Mesenteric fat pad (tissue), 1 donor: ENCODE measurements at regions not wholly inside any gene's neighbourhood (a gene's known extent, or its start where the extent isn't known, plus 50 kb on each side); places are given as distances from the start of the nearest gene placed in this dataset.
"Not testable (repeated sequence)": the region's sequence is repeated elsewhere in the genome, so short reads cannot be mapped to it uniquely, and the experiment has no call there.

Source experiments
- DNase-seq: peaks from one replicate; pipeline ENCODE4 v3.0.0-alpha.2; 2020; ENCODE audit warnings: low spot score
- donor health status: DM: yes; HTN: yes; CAD: no.

GRCh38 chr1:98130408-98130807 lies 209.6 kb upstream of the DPYD start:
- no peak for DNase-seq

GRCh38 chr1:98129491-98129890 lies 208.7 kb upstream of the DPYD start:
- DNase-seq = no peak

DNA sequence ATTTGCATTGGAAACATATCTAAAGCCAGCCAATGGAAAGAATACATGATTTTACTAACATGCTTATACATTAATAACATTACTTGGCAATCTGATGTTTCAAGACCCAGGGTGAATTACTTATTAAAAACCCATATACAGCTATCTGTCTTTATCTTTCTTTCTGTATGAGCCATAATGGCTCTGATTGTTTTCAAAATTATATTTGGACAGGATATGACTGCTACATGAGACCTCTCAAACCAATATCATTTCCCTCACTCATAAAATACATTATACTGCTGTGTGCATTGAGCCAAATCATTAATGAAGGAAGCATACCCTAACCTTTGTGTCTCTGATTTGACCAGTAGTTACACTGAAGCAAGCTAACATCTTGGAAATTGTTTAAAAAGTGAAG lies 205.9 kb upstream of the DPYD start:
- no peak for DNase-seq

DNA sequence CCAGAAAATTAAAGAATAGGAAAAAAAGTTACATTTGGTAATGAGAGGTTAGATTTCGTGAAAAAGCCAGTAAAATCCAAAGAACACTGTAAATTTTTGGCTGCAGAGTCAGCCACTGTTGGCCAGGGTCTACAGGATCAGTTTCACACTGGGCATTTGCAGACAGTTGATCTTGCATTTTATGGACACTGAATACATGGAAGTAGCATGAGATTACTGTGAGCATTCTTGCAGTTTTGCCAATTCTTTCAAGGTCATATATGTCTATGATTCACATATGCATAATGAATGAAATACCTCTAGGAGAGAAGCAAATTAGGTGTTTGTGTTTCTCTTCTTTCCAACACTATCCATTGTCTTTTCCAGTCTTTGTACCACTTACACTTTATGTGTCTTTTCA lies 200.8 kb upstream of the DPYD start:
- DNase-seq = no peak

DNA sequence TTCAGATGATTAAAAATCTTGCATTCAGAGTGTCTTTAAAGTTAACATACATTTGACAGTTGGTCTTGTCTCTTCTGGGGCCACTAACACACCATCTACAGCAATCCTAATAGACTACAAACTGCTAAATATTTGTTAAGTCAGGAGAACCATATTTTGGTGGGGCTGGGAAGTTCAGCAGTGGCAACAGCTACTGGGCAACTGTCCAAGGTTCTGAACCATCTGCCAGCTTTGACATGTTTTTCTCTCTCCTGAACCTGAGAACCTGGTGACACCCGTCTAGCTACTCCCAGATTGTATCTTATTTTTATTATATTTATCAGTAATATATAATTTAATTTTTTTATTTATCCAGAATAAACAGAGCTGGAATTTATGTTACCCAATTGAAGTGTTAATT lies 199.0 kb upstream of the DPYD start:
- DNase-seq = no peak

DNA sequence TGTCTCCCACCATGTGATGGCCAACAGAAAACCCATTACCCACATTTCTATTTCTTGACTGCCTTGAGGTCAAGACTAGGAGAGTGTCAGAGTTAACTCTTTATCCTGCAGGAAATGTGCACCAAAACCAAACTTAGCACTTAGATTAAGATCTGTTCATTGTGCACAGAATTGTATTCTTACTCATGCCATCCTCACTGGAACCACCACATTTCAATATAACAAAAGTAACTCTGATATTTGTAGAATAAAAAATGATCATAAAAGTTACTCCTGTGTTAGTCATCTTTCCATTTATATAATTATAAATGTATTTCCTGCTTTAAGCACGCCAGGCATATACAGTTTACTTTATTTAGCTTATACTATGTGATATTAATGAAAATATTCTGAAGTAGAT lies 193.0 kb upstream of the DPYD start:
- no peak for DNase-seq

DNA sequence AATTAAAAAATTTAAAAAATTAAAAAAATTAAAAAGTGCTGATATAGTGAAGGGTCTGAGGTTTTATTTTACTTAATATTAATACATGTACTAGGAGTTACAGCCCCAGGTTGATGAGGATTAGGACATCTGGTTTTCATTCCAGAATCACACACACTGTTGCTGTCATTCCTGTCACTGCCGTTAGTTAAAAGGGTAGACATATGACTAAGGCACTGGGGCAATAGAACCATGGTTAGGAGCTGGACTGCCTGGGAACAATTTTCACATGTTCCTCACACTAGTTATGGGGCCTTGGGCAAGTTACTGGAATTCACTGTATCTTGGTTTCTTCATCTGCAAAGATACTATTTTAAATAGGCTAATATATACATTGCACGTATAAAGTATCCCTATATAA lies 191.8 kb upstream of the DPYD start:
- DNase-seq = no peak

DNA sequence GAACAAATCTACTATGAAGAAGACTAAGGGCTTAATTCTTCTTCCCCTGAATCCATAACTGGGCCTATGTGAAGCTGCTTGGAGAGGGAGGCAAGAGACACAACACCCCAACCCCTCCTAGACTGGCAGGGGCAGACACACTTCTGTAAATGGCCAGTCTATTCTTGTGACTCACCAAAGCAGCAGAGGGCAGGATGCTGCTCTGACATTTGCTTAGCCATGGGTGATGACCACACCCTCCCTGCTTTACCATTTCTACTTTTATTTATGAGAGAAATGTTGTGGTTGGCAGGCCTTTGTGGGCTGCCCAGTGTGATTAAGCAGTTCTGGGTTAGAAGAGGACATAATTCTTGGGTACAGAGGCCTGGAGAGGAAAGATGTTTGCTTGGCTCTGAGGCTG lies 189.8 kb upstream of the DPYD start:
- no peak for DNase-seq

- not testable (repeated sequence) for DNase-seq
Observed at GRCh38 chr1:98108378-98108777, 187.5 kb upstream of the DPYD start.

DNA sequence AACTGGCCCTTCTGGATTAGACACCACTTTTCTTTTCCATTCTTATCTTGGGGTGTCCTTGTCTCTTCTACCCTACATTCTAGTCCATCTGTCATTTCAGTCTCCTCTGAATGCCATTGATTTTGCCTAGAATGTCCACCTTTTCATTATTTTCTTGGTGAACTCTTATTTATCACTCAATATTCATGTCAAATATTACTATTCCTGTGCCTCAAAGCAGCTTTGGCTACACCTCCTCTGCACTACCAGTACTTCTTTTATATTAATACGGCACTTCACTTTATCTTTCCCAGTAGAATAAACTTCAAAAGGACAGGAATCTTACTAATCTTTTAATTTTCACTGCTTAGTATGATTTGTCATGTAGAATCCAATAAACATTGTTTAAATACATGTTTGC lies 186.4 kb upstream of the DPYD start:
- DNase-seq = no peak

GRCh38 chr1:98104289-98104688 lies 183.5 kb upstream of the DPYD start:
- no peak for DNase-seq

DNA sequence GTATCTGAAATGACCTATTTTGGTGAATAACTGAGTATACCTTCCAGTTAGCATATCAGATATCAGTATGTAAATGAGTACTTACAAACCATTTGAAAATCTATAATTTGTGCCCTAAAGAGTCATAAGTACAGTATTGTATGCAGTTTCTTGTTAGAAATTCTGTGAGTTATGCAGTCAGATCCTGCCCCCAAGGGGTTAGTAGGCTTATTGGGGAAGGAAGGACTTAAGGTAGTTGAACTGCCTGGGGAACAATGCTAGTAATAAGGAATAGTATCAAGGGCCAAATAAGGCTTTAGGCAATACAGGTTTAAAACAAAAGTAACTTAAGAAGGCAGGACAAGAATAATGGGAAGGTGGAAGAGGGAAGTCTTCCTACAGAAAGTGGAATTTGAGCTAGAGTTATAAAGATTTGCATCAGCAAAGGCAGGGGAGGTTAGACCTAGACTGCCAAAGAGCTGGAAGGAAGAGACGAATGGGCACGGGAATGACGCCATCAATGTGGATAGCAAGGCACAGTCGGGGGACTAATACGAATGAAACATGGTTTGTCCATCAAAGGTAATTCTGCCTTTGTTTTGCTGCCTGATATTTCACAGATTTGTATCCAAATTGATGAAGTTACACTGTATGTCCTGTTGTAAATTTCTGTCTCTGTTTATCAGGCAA lies 182.9 kb upstream of the DPYD start:
- DNase-seq = no peak

- no peak for DNase-seq
Observed at GRCh38 chr1:98102345-98103030, 181.7 kb upstream of the DPYD start.

GRCh38 chr1:98101364-98101763 lies 180.5 kb upstream of the DPYD start:
- no peak for DNase-seq

- DNase-seq = no peak
Observed at GRCh38 chr1:98099501-98099900, 178.7 kb upstream of the DPYD start.

DNA sequence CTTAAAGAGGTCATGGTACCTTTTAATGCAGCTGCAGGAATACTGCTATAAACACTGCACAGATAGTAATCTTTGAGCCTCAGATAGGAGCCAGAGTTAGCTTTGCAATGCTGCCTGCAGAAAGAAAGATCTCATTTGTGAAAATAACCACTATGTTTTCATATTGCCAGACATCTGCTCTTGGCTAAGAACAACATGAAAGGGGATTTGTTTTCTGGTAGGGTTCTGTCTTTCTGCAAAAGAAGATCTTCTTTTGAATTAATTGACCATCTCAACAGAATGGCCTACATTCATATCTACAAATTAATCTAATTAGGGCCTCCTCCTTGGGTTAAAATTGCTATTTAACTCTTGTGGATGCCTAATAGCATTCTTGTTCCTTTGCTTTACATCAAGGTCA lies 177.6 kb upstream of the DPYD start:
- no peak for DNase-seq

- DNase-seq = no peak
Observed at GRCh38 chr1:98090351-98090750, 169.5 kb upstream of the DPYD start.

GRCh38 chr1:98088381-98088780 lies 167.5 kb upstream of the DPYD start:
- no peak for DNase-seq

DNA sequence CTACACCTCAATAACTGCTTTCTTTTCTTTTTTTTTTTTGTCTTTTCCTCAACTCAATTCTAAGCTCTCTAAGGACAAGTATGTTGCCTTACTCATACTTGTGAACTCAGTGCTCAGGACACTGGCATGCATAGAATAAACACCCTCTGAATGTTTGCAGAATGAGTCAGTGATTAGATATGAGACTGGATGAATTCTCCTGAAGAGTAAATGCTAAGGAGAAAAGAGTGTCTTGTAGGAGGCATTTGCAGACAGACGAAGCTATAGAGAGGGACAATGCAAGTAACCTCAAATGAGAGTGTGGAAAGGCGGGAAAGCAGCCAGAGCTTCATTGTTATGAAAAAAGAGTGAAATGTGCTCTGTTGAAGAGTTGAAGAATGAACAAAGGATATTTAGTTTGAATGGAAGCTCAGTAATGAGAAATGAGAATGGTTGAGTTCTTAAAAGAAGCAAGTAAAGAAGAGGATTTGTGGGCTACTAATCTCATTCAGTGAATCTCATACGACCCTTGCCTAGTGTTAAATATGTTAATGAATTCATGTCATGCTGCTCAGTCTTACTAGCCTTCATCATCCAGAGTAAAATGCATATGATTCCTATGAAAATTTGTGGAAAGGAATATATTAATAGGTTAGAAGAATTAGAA lies 166.1 kb upstream of the DPYD start:
- no peak for DNase-seq

- no peak for DNase-seq
Observed at GRCh38 chr1:98086156-98086555, 165.3 kb upstream of the DPYD start.

DNA sequence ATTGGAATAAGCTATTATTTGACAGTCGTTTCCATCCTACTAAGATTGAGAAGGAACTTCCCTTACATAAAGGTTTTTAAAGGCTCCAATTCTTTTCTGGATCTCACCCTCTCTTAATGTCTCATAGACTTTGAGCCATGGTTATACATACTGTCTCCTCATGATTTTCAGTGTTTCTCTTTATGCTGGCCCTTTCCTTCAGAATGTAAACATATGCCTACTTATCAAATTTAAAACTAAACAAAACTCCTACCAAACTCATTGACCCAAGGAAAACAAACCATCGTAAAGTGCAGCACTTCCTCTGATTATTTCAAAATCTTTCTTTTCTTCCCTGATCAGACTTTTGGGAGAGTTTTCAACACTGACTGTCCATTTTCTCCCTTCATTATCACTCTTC lies 163.4 kb upstream of the DPYD start:
- DNase-seq = no peak

DNA sequence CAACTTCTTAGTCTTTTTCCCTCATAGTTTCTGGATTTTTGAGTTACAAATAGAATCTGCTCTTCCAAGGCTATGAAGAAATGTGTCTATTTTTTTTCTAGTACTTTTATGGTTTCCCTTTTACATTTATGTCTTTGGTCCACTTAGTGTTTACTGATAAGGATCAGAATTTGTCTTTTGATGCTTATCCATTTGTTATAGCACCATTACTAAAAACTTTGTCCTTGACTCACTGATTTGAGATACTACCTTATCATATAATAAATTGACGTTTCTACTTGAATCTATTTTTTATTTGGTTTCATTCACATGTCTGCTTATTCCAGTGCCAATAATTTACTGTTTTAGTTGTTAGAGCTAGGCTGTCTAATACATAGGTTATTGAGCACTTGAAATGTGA lies 161.1 kb upstream of the DPYD start:
- no peak for DNase-seq

DNA sequence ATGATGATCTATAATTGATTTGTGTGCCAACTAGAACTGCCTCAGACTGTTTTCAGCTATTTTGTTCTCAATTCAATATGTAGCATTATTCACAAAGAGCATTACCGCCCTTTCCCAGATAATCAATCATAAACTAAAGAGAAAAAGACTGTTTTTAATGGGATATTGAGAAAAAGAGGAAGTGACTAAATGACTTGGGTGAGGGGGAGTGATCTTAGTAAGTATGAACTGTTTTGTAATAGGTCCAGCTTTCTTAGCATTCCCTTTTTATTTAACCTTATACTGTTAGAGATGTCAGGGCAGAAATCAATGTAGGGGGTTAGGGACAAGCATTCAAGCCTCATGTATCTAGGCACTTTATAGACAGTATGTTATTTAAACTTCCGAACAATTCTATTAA lies 157.8 kb upstream of the DPYD start:
- DNase-seq = no peak
